ENCODE measurements at regions not wholly inside any gene's neighbourhood (a gene's known extent, or its start where the extent isn't known, plus 50 kb on each side); places are given as distances from the start of the nearest gene placed in this dataset.
"Not testable (repeated sequence)": the region's sequence is repeated elsewhere in the genome, so short reads cannot be mapped to it uniquely, and the experiment has no call there.

DNA sequence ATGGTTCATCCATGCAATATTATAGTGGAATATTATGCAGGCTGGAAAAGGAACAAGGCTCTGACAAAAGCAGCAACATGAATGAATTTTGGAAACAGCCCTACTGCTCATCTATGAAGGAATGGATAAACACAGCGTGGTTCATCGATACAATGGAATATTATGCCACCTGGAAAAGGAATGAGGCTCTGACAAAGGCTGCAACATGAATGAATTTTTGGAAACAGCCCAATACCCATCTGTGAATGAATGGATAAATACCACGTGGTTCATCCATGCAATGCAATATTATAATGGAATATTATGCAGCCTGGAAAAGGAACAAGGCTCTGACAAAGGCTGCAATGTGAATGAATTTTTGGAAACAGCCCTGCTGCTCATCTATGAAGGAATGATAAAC is 160.4 kb downstream of the CRLF2 start:
- no peak overlapping the region for H3K4me3 ChIP-seq
- TF ChIP-seq, protein P1, sequence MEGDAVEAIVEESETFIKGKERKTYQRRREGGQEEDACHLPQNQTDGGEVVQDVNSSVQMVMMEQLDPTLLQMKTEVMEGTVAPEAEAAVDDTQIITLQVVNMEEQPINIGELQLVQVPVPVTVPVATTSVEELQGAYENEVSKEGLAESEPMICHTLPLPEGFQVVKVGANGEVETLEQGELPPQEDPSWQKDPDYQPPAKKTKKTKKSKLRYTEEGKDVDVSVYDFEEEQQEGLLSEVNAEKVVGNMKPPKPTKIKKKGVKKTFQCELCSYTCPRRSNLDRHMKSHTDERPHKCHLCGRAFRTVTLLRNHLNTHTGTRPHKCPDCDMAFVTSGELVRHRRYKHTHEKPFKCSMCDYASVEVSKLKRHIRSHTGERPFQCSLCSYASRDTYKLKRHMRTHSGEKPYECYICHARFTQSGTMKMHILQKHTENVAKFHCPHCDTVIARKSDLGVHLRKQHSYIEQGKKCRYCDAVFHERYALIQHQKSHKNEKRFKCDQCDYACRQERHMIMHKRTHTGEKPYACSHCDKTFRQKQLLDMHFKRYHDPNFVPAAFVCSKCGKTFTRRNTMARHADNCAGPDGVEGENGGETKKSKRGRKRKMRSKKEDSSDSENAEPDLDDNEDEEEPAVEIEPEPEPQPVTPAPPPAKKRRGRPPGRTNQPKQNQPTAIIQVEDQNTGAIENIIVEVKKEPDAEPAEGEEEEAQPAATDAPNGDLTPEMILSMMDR (IDR thresholded peaks at IDR 0.05): no peak
- no peak for DNase-seq (ENCODE audit: low spot score)
- no peak overlapping the region for H3K27ac ChIP-seq

DNA sequence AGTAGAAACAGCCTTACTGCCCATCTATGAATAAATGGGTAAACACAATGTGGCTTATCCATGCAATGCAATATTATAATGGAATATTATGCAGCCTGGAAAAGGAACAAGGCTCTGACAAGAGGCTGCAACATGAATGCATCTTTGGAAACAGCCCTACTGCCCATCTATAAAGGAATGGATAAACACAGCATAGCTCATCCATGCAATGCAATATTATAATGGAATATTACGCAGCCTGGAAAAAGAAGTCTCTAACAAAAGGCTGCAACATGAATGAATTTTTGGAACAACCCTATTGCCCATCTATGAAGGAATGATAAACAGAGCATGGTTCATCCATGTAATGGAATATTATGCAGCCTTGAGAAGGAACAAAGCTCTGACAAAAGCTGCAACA is 161.0 kb downstream of the CRLF2 start:
- TF ChIP-seq, protein P1 (IDR thresholded peaks at IDR 0.05): no peak
- DNase-seq (ENCODE audit: low spot score): no peak
- Histone ChIP-seq H3K27ac (no peak overlapping the region), H3K4me3 (no peak overlapping the region)

DNA sequence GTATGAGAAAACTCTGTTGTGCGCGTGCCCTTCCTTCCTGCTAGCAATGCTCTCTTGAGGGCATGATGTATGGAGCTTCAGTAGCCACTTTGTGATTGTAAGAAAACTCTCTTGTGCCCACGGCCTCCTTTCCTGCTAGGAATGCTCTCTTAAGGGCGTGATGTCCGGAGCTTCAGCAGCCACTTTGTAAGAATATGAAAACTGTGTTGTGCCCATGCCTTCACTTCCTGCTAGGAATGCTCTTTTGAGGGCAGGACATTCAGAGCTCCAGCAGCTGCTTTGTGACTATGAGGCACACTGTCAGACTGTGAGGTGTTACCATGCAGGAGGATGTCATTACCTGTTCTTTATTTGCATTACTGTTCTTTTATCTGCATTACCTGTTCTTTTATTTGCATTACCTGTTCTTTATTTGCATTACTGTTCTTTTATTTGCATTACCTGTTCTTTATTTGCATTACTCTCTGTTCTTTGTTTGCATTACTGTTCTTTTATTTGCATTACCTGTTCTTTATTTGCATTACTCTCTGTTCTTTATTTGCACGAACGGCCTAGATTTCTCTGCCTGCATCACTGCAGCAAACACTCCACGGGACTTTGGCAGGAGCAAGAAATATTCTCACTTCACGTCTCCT is 166.7 kb downstream of the CRLF2 start:
- TF ChIP-seq, protein P1 (IDR thresholded peaks at IDR 0.05): no peak
- DNase-seq (ENCODE audit: low spot score): no peak
- no peak overlapping the region for H3K4me3 ChIP-seq
- no peak overlapping the region for H3K27ac ChIP-seq

DNA sequence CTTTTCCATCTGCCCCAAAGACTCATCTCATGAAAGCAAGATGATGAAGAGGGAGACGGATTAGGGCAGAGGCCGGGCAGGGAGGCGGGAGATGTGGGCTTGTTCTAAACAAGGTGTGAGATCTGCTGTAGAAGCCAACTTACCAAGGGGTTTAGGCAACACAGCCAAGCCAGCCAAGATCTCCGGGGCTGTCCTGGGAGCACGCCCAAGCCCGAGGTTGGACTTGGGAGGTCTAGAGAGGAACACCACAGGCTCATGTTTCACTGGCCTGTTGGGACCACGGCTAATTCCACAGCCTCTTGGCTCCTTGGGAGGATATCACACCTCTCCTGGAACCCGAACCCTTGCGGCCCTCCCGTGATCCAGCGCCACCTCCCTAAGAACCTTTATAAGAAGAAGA is 171.4 kb downstream of the CRLF2 start:
- no peak for DNase-seq (ENCODE audit: low spot score)
- no peak overlapping the region for H3K4me3 ChIP-seq

DNA sequence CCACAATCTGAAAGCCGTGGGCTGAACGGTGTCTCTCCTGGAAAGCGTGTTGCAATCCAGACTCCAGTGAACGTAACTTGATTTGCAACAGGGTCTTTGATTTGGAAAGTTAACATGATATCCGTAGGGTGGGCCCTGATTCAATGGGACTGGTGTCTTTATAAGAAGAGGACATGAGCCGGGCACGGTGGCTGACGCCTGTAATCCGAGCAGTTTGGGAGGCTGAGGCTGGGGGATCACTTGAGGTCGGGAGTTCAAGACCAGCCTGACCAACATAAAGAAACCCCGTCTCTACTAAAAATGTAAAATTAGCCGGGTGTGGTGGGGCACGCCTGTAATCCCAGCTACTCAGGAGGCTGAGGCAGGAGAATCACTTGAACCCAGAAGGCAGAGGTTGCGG is 176.5 kb downstream of the CRLF2 start:
- H3K4me3 ChIP-seq; DNase-seq (ENCODE audit: low spot score); H3K27ac ChIP-seq: not testable (repeated sequence)

More for the DNA sequence above, 171.4 kb downstream of the CRLF2 start:
- TF ChIP-seq, protein P1 (IDR thresholded peaks at IDR 0.05): no peak
- H3K27ac ChIP-seq: no peak overlapping the region

DNA sequence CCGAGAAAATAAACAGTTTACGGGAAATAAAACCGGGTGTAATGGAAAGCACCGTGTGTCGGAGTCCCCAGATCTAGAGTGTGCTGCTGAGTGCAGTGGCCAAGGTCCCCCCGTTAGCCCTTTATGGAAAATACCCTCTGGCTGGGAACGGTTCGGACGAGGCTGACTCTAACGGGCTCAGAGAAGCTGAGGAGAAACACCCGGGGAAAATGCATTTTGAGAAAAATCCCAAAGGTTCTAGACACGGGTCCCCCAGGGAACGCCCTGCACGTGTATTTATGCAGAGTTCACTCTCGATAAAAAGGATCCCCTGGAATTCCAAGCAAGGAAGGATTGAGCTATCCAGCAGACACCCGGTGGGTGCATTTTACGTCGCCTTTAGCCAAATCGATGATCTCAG is 177.2 kb downstream of the CRLF2 start:
- no peak overlapping the region for H3K4me3 ChIP-seq
- no peak for DNase-seq (ENCODE audit: low spot score)

DNA sequence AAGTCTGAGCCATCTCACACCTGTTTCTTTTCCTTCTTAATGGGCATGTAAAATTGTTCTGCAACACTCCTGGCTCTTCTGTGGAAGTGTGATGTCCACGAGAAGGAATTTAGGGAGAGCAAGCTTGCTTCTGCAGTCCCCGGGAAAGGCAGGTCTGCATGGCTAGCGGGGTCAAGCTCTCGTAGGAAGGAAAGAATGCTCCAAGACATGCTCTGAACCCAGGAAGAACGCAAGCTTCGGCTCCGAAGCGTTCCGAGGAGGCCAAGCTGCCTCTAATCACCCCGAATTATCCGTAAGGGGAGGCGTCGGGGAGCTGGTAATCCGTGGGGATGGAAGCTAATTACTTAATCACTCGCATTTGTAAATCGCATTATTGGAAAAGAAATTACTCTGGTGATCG is 177.7 kb downstream of the CRLF2 start:
- DNase-seq (ENCODE audit: low spot score): no peak
- no peak overlapping the region for H3K4me3 ChIP-seq
- H3K27ac ChIP-seq: no peak overlapping the region
- TF ChIP-seq, protein P1 (IDR thresholded peaks at IDR 0.05): no peak

More for the DNA sequence above, 177.2 kb downstream of the CRLF2 start:
- TF ChIP-seq, protein P1 (IDR thresholded peaks at IDR 0.05): no peak
- H3K27ac ChIP-seq: no peak overlapping the region

Measured in coronary artery (tissue), 2 donors.